ENCODE measurements at regions not wholly inside any gene's neighbourhood (a gene's known extent, or its start where the extent isn't known, plus 50 kb on each side); places are given as distances from the start of the nearest gene placed in this dataset.

DNA sequence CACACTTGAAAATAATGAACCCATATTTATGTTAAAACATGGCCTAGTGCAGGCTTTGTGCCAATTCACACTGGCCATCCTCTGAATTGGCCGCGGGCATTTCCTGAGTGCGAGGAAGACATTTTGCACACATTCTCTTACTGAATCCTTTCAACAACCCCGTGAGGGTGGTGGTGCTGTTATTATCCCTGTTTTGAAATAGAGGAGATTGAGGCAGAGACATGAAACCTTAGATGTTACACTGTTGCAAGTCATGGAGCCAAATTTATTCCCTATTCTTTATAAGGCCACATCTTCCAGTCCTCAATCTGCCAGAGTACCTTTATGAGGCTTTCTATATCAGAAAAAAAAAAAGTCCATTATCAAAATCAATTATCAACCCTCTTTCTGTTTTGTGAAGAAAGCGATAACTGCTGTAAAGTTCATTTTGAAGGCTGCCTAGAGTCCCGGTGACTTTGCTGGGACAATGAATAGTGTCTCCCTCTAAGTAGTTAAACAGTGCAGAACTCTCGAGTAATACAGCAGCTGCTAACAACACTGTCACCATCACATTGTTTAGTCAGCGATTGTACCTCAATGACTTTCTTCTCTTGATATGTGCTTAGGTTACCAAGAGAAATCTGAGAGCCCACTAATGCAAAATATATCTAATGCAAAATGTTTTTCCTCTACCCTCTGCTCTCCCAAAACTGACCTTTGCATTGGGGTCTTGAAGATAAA lies 242.3 kb upstream of the PPARGC1A start:
- no peaks in the 10 kb centered on the region for H3K9me3 ChIP-seq

DNA sequence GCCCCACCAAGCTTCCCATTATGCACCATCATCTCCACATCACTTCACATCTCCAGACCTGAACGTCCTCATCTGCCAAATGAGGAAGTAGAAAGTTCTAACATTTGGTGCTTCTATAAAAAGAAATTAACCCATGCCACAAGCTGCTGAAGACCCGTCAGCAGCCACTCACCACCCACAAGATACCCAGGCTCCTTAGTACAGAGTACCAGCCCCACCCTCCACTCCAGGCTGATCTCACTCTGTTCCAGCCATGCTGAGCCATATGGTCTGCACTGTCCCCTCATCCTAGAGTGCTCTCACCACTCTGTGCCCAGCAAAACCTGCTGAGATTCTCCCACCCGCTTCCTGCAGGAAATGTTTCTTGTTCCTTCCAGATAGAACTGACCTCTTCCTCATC lies 240.8 kb upstream of the PPARGC1A start:
- intact Hi-C loops (cut with DNase I), result no loop called here
- ATAC-seq (no peak), DNase-seq (no peak)
- Histone ChIP-seq H3K27me3 (ENCODE audit: insufficient read depth in 3 of 3, low read length in 2 of 3) (no peaks in the 10 kb centered on the region), H3K36me3 (ENCODE audit: insufficient read depth in 1 of 2, low read depth in 1 of 2) (no peaks in the 10 kb centered on the region), H3K27ac (no peak overlapping the region), H3K9me3 (no peaks in the 10 kb centered on the region), H3K4me3 (no peak overlapping the region), H3K4me1 (peaks cover 10% of the 10 kb centered on the region)
- 74 to 79% (median 75%) methylated on average over 3 of the region's 3 CpGs for WGBS, 3 donors
- TF ChIP-seq, protein P1, sequence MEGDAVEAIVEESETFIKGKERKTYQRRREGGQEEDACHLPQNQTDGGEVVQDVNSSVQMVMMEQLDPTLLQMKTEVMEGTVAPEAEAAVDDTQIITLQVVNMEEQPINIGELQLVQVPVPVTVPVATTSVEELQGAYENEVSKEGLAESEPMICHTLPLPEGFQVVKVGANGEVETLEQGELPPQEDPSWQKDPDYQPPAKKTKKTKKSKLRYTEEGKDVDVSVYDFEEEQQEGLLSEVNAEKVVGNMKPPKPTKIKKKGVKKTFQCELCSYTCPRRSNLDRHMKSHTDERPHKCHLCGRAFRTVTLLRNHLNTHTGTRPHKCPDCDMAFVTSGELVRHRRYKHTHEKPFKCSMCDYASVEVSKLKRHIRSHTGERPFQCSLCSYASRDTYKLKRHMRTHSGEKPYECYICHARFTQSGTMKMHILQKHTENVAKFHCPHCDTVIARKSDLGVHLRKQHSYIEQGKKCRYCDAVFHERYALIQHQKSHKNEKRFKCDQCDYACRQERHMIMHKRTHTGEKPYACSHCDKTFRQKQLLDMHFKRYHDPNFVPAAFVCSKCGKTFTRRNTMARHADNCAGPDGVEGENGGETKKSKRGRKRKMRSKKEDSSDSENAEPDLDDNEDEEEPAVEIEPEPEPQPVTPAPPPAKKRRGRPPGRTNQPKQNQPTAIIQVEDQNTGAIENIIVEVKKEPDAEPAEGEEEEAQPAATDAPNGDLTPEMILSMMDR (IDR thresholded peaks at IDR 0.05), result no peak

More for the DNA sequence above, 242.3 kb upstream of the PPARGC1A start:
- no peak overlapping the region for H3K4me3 ChIP-seq
- no peak overlapping the region for H3K27ac ChIP-seq
- intact Hi-C loops (cut with DNase I), result no loop called here
- ATAC-seq (peak in 3 of 4 donors; percentile 37 to 75 (median 65)), DNase-seq (no peak)
- TF ChIP-seq, protein P1 (IDR thresholded peaks at IDR 0.05), result no peak
- H3K36me3 ChIP-seq (ENCODE audit: insufficient read depth in 1 of 2, low read depth in 1 of 2), result no peaks in the 10 kb centered on the region
- WGBS, 3 donors, result 61 to 76% (median 63%) methylated on average over 8 of the region's 8 CpGs
- no peaks in the 10 kb centered on the region for H3K27me3 ChIP-seq (ENCODE audit: insufficient read depth in 3 of 3, low read length in 2 of 3)
- peaks cover 10% of the 10 kb centered on the region for H3K4me1 ChIP-seq

DNA sequence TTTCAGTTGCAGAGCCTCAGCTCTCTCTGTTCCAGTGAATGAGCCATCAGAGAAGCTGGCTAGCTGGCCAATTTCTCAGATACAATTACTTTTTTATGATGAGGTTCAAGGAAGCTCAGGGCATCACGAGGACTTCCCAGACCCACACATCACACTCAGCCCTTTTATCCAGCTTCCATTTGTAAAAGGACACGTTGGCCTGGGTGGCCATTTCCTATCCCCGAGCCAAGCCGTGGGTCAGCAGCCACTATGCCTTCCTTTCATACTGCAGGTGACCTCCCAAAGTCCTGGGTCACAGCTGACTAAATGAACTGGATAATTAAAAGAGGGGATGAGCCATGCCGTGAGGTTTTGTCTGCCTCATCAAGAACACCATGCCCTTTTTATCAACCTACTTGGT lies 236.9 kb upstream of the PPARGC1A start:
- DNase-seq, result no peak
- intact Hi-C loops (cut with DNase I), result no loop called here
- WGBS, 3 donors, result 77 to 80% (median 79%) methylated on average over 5 of the region's 5 CpGs
- Histone ChIP-seq H3K9me3 (no peaks in the 10 kb centered on the region), H3K4me1 (peaks cover 2% of the 10 kb centered on the region), H3K36me3 (ENCODE audit: insufficient read depth in 1 of 2, low read depth in 1 of 2) (no peaks in the 10 kb centered on the region), H3K27me3 (ENCODE audit: insufficient read depth in 3 of 3, low read length in 2 of 3) (no peaks in the 10 kb centered on the region), H3K4me3 (no peak overlapping the region), H3K27ac (no peak overlapping the region)
- no peak for ATAC-seq
- TF ChIP-seq, protein P1 (IDR thresholded peaks at IDR 0.05), result no peak

DNA sequence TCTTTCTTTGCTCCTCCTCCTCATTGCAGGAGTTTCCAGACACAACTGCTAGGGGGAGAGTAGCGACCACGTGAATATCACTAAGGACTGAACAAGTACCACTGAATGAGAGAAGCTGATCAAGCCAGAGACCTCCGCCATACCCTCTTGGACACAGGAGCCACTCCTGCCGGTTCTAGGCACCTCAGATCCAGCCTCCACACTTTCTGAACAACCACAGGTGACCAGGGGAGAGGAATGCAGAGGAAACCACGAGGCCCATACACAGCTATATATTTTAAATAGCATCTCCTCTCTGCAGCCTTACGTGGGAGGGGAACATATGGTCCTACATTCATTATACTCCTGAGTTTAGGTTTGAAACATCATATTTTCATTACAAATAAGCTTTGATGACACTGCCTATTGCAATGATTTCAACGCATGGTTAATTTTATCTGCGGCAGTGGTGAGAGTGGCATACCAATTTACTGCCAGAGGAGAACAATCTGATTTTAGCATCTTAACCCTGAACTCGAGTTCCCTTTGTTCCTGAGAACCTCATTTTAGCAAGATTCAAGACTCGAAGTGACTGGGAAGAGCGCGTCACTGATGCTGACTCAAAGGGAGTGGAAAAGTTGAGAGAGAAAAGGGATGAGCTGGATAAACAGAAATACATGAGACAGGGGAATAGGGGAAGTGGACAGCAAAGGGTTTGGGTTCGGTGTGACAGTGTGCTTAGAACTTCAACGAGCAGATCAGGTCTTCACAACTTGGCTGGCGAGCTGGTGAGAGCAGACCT lies 231.7 kb upstream of the PPARGC1A start:
- intact Hi-C loops (cut with DNase I), result no loop called here
- TF ChIP-seq, protein P1 (IDR thresholded peaks at IDR 0.05), result no peak
- H3K36me3 ChIP-seq (ENCODE audit: insufficient read depth in 1 of 2, low read depth in 1 of 2), result no peaks in the 10 kb centered on the region
- DNase-seq, result no peak
- no peak overlapping the region for H3K4me3 ChIP-seq
- H3K27ac ChIP-seq, result no peak overlapping the region
- H3K9me3 ChIP-seq, result no peaks in the 10 kb centered on the region
- no peaks in the 10 kb centered on the region for H3K4me1 ChIP-seq
- WGBS, 3 donors, result 78 to 82% (median 81%) methylated on average over 15 of the region's 15 CpGs
- no peaks in the 10 kb centered on the region for H3K27me3 ChIP-seq (ENCODE audit: insufficient read depth in 3 of 3, low read length in 2 of 3)
- no peak for ATAC-seq
